ENCODE measurements at regions not wholly inside any gene's neighbourhood (a gene's known extent, or its start where the extent isn't known, plus 50 kb on each side); places are given as distances from the start of the nearest gene placed in this dataset.

DNA sequence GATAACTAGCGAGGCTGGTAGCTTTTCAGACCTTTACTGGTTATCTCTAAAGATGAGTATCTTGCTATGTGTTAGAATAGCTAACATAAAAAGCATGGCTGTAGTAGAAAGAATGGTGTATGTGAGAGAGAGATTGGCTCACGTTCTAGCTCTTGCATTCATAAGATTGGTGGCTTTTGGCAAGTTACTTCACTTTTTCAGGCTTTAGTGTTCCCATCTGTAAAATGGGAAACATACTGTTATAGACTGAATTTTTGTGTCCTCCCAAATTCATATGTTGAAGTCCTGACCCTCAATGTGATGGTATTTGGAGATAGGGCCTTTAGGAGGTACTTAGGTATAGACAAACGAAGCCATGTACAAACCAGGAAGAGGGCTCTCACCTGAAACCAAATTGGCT, 302.4 kb upstream of the KLF4 start:
- TF ChIP-seq POLR2A (IDR thresholded peaks at IDR 0.05) (no peak), CTCF (IDR thresholded peaks at IDR 0.05) (no peak)
